HCT116 (cell line): ENCODE measurements at regions not wholly inside any gene's neighbourhood (a gene's known extent, or its start where the extent isn't known, plus 50 kb on each side); places are given as distances from the start of the nearest gene placed in this dataset.

Experiments
- ATAC-seq: fragments of 200-7000 bp; cut with Tn5 transposase; 2 replicates; pipeline ENCODE4 v1.9.1; 2020; ENCODE audit warnings: mild to moderate bottlenecking, moderate library complexity
- BruUV-seq: library from RNA; stranded (reverse); fragments of 400-500 nt; replicated peaks from 2 replicates; lab custom pipeline; 2021; lab: Mats Ljungman, UMichigan
- CTCF ChIA-PET: fragments of 300-600 bp; sonication (Branson Sonifier 250); formaldehyde crosslinking; loops from one replicate; lab custom pipeline; 2021; ENCODE audit warnings: antibody characterized with exemption; lab: Charles Lee
- POLR2A ChIA-PET: fragments of 300-600, 350-600 bp; sonication (Branson Sonifier 250); formaldehyde crosslinking; loops from one replicate; lab custom pipeline; 2021; ENCODE audit warnings: antibody characterized with exemption; lab: Charles Lee
- RAD21 ChIA-PET, 2 experiments: fragments of 300-600 bp; sonication (Branson Sonifier 250); formaldehyde crosslinking; loops; one replicate each; lab custom pipeline; 2023; ENCODE audit warnings: low total read pairs in 2 of 2; ENCODE audit not compliant: uncharacterized antibody in 2 of 2, unreplicated experiment in 2 of 2, low non-redundant PET in 1 of 2; lab: Charles Lee
- DNase-seq: peaks from one replicate; pipeline ENCODE4 v3.0.0-alpha.2; 2010; ENCODE audit warnings: low read depth, low spot score
- H2AFZ ChIP-seq: fragments of 200-600 bp; shearing (Covaris generic), sonication (generic); 2 replicates; pipeline ENCODE4 v1.6.1; 2017; ENCODE audit warnings: low read depth, mixed run types, mixed read lengths, antibody characterized with exemption, low read length; ENCODE audit not compliant: poor library complexity, severe bottlenecking
- H3K27ac ChIP-seq: 2 replicates; pipeline ENCODE4 v1.5.1; 2012; ENCODE audit warnings: low read depth, low read length
- H3K27me3 ChIP-seq: fragments of 200-600 bp; sonication (generic); 2 replicates; pipeline ENCODE4 v1.6.1; 2016; ENCODE audit warnings: mixed run types, low read length, mixed read lengths; ENCODE audit not compliant: insufficient read depth
- H3K36me3 ChIP-seq, 2 experiments: fragments of 200-500 bp in 1 of 2; fragments of 200-600 bp in 1 of 2; sonication (Bioruptor generic) in 1 of 2; sonication (generic) in 1 of 2; 2 replicates each; pipeline versions ENCODE4 v1.5.1 to v1.6.1; 2014 to 2016; ENCODE audit warnings: low read length in 2 of 2, inconsistent platforms in 1 of 2, mixed read lengths in 1 of 2, mixed run types in 1 of 2; ENCODE audit not compliant: insufficient read depth in 2 of 2, control insufficient read depth in 1 of 2
- H3K4me1 ChIP-seq, 2 experiments: fragments of 200-600 bp in 1 of 2; sonication (generic) in 1 of 2; 2 replicates each; pipeline versions ENCODE4 v1.5.1 to v1.6.1; 2012 to 2017; ENCODE audit warnings: low read length in 2 of 2, inconsistent platforms in 1 of 2, mild to moderate bottlenecking in 1 of 2, mixed read lengths in 1 of 2, mixed run types in 1 of 2, moderate library complexity in 1 of 2; ENCODE audit not compliant: insufficient read depth in 2 of 2, control insufficient read depth in 1 of 2
- H3K4me2 ChIP-seq: fragments of 200-600 bp; sonication (generic); 2 replicates; pipeline ENCODE4 v1.6.1; 2017; ENCODE audit warnings: mixed run types, low read length, mixed read lengths
- H3K4me3 ChIP-seq, 2 experiments: fragments of 200-600 bp in 1 of 2; sonication (generic) in 1 of 2; replicated peaks in 1 of 2; 2 replicates each; pipeline ENCODE4 v1.5.1; 2011 to 2016; ENCODE audit warnings: low read length in 2 of 2, control low read depth in 1 of 2, low read depth in 1 of 2, mild to moderate bottlenecking in 1 of 2, mixed read lengths in 1 of 2, mixed run types in 1 of 2
- H3K79me2 ChIP-seq: fragments of 200-600 bp; sonication (generic); 2 replicates; pipeline ENCODE4 v1.6.1; 2017; ENCODE audit warnings: mild to moderate bottlenecking, mixed run types, low read length, moderate library complexity, mixed read lengths; ENCODE audit not compliant: insufficient read depth
- H3K9ac ChIP-seq: fragments of 200-600 bp; sonication (generic); 2 replicates; pipeline ENCODE4 v1.6.1; 2016; ENCODE audit warnings: low read length, mixed read lengths
- H3K9me2 ChIP-seq: fragments of 200-600 bp; sonication (generic), shearing (Covaris generic); 2 replicates; pipeline ENCODE4 v1.6.1; 2017; ENCODE audit warnings: mixed run types, mild to moderate bottlenecking, moderate library complexity; ENCODE audit not compliant: insufficient read depth
- H3K9me3 ChIP-seq, 2 experiments: fragments of 200-500 bp in 1 of 2; fragments of 200-600 bp in 1 of 2; sonication (Bioruptor generic) in 1 of 2; sonication (generic) in 1 of 2; 2 replicates each; pipeline ENCODE4 v1.6.1; 2014 to 2017; ENCODE audit warnings: low read length in 2 of 2, mixed read lengths in 2 of 2, inconsistent platforms in 1 of 2, low read depth in 1 of 2, mild to moderate bottlenecking in 1 of 2, mixed run types in 1 of 2, moderate library complexity in 1 of 2; ENCODE audit not compliant: control insufficient read depth in 1 of 2, insufficient read depth in 1 of 2
- H4K20me1 ChIP-seq: fragments of 200-600 bp; sonication (generic), shearing (Covaris generic); 2 replicates; pipeline ENCODE4 v1.6.1; 2017; ENCODE audit warnings: mixed run types, mild to moderate bottlenecking, moderate library complexity; ENCODE audit not compliant: insufficient read depth
- CEBPB ChIP-seq: IDR thresholded peaks from 2 replicates; pipeline ENCODE4 v1.6.1; 2012; ENCODE audit warnings: low read depth
- EGR1 ChIP-seq: IDR thresholded peaks from 2 replicates; pipeline ENCODE4 v1.6.1; 2012; ENCODE audit warnings: low read depth
- POLR2A ChIP-seq: IDR thresholded peaks from 2 replicates; pipeline ENCODE4 v1.7.0; 2011; ENCODE audit warnings: borderline replicate concordance; ENCODE audit not compliant: insufficient read depth, insufficient read length; ENCODE audit errors: extremely low read depth
- RAD21 ChIP-seq: IDR thresholded peaks from 2 replicates; pipeline ENCODE4 v1.6.1; 2012; ENCODE audit warnings: low read depth, mild to moderate bottlenecking
- YY1 ChIP-seq: IDR thresholded peaks from 2 replicates; pipeline ENCODE4 v1.6.1; 2011; ENCODE audit warnings: low read length, low read depth, moderate library complexity, mild to moderate bottlenecking; ENCODE audit not compliant: insufficient replicate concordance; ENCODE audit errors: extremely low read depth
- intact Hi-C: fragments of 100-400 bp; cut with micrococcal nuclease; formaldehyde crosslinking; loops from 2 replicates; pipeline ENCODE4 v1.10.0; 2022

DNA sequence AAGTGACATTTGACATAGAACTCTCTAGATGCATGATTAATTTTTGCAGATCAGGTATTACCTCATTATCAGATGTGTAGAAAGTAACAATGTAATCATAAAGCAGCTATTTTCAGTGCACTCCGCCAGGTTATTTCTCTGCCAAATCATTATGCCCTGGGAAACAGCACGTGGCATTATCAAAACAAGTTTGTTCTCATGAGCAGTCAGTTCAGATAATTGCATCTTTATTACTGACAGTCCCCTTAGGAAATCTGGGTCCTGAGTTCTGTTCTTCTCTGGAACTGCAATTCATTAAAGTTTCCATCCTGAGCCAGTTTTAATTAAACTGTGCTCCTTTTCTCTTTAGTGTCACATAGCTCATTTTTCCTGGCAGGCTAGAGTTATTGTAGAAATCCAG is 94.7 kb upstream of the KRR1 start:
- no peak for DNase-seq
- no TSS peak for BruUV-seq
- POLR2A ChIA-PET = no interaction called here

GRCh38 chr12:75603475-75603874 is 92.1 kb upstream of the KRR1 start:
- ATAC-seq (no peak), DNase-seq (no peak)
- intact Hi-C loops = no loop called here
- no TSS peak for BruUV-seq
- H3K27ac ChIP-seq = no peak overlapping the region
- no peaks in the 10 kb centered on the region for H3K79me2 ChIP-seq
- H3K27me3 ChIP-seq = no peaks in the 10 kb centered on the region
- no peaks in the 10 kb centered on the region for H3K9me3 ChIP-seq
- H4K20me1 ChIP-seq = no peaks in the 10 kb centered on the region
- no peaks in the 10 kb centered on the region for H3K36me3 ChIP-seq
- CTCF ChIA-PET = no interaction called here
- H3K9ac ChIP-seq = no peak overlapping the region
- TF ChIP-seq POLR2A = no peak
- no peak overlapping the region for H2AFZ ChIP-seq
- no peak overlapping the region for H3K4me2 ChIP-seq
- no peaks in the 10 kb centered on the region for H3K9me2 ChIP-seq
- POLR2A ChIA-PET = no interaction called here
- RAD21 ChIA-PET = no interaction called here
- H3K4me1 ChIP-seq = no peaks in the 10 kb centered on the region
- no peak overlapping the region for H3K4me3 ChIP-seq

More for the DNA sequence above, 94.7 kb upstream of the KRR1 start:
- H3K79me2 ChIP-seq = no peaks in the 10 kb centered on the region
- H4K20me1 ChIP-seq = no peaks in the 10 kb centered on the region
- H3K9ac ChIP-seq = no peak overlapping the region
- no peak overlapping the region for H3K4me2 ChIP-seq
- no peak overlapping the region for H3K27ac ChIP-seq
- no peak overlapping the region for H3K4me3 ChIP-seq
- intact Hi-C loops = no loop called here
- ChIA-PET RAD21 (no interaction called here), CTCF (no interaction called here)
- H2AFZ ChIP-seq = no peak overlapping the region
- TF ChIP-seq YY1 = no peak
- TF ChIP-seq EGR1 = no peak
- TF ChIP-seq RAD21 = no peak
- no peak for TF ChIP-seq CEBPB
- no peaks in the 10 kb centered on the region for H3K9me3 ChIP-seq
- H3K4me1 ChIP-seq = no peaks in the 10 kb centered on the region
- H3K27me3 ChIP-seq = no peaks in the 10 kb centered on the region
- H3K9me2 ChIP-seq = no peaks in the 10 kb centered on the region
- no peak for ATAC-seq
- no peaks in the 10 kb centered on the region for H3K36me3 ChIP-seq
